HL-60 (cell line): ENCODE measurements at regions not wholly inside any gene's neighbourhood (a gene's known extent, or its start where the extent isn't known, plus 50 kb on each side); places are given as distances from the start of the nearest gene placed in this dataset.

Source experiments
- GABPA ChIP-seq: IDR thresholded peaks from 2 replicates; pipeline ENCODE4 v1.6.1; 2012; ENCODE audit warnings: low read depth
- POLR2AphosphoS5 ChIP-seq: IDR thresholded peaks from 2 replicates; pipeline ENCODE4 v1.6.1; 2012; ENCODE audit warnings: low read depth
- SPI1 ChIP-seq: IDR thresholded peaks from 2 replicates; pipeline ENCODE4 v1.6.1; 2012; ENCODE audit warnings: low read depth, mild to moderate bottlenecking, borderline replicate concordance
- TF ChIP-seq, protein P1 (sequence below): IDR thresholded peaks from one replicate; pipeline ENCODE4 v1.5.1; 2011; ENCODE audit warnings: low read length, control low read depth, inconsistent platforms; ENCODE audit not compliant: insufficient read depth
- TF ChIP-seq, protein P2 (sequence below): IDR thresholded peaks from 2 replicates; pipeline ENCODE4 v1.6.1; 2012; ENCODE audit warnings: low read depth; ENCODE audit not compliant: insufficient replicate concordance

DNA sequence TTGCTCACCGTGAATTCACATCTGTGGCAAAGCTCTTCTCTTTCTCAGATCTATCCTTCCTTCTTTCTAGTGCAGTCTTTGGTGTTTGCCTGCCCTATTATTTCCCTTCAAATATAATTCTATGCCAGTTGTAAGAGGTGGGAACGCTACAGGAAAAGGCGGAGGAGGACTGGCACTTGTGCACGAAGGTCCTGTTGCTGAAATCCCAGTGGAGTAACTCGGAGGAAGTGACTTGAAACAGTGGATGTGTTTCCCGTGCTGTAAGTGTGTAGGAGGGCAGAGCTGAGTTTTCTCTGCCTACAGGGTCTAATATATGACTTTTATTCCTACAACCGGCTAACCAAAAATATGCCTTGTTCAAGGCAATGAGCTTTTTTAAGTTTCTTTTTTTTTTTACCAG, 754.8 kb downstream of the QKI start:
- TF ChIP-seq, protein P1, sequence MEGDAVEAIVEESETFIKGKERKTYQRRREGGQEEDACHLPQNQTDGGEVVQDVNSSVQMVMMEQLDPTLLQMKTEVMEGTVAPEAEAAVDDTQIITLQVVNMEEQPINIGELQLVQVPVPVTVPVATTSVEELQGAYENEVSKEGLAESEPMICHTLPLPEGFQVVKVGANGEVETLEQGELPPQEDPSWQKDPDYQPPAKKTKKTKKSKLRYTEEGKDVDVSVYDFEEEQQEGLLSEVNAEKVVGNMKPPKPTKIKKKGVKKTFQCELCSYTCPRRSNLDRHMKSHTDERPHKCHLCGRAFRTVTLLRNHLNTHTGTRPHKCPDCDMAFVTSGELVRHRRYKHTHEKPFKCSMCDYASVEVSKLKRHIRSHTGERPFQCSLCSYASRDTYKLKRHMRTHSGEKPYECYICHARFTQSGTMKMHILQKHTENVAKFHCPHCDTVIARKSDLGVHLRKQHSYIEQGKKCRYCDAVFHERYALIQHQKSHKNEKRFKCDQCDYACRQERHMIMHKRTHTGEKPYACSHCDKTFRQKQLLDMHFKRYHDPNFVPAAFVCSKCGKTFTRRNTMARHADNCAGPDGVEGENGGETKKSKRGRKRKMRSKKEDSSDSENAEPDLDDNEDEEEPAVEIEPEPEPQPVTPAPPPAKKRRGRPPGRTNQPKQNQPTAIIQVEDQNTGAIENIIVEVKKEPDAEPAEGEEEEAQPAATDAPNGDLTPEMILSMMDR, result no peak
- no peak for TF ChIP-seq GABPA
- TF ChIP-seq, protein P2, sequence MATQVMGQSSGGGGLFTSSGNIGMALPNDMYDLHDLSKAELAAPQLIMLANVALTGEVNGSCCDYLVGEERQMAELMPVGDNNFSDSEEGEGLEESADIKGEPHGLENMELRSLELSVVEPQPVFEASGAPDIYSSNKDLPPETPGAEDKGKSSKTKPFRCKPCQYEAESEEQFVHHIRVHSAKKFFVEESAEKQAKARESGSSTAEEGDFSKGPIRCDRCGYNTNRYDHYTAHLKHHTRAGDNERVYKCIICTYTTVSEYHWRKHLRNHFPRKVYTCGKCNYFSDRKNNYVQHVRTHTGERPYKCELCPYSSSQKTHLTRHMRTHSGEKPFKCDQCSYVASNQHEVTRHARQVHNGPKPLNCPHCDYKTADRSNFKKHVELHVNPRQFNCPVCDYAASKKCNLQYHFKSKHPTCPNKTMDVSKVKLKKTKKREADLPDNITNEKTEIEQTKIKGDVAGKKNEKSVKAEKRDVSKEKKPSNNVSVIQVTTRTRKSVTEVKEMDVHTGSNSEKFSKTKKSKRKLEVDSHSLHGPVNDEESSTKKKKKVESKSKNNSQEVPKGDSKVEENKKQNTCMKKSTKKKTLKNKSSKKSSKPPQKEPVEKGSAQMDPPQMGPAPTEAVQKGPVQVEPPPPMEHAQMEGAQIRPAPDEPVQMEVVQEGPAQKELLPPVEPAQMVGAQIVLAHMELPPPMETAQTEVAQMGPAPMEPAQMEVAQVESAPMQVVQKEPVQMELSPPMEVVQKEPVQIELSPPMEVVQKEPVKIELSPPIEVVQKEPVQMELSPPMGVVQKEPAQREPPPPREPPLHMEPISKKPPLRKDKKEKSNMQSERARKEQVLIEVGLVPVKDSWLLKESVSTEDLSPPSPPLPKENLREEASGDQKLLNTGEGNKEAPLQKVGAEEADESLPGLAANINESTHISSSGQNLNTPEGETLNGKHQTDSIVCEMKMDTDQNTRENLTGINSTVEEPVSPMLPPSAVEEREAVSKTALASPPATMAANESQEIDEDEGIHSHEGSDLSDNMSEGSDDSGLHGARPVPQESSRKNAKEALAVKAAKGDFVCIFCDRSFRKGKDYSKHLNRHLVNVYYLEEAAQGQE, result no peak
- no peak for TF ChIP-seq POLR2AphosphoS5
- TF ChIP-seq SPI1, result no peak
